ENCODE measurements at regions not wholly inside any gene's neighbourhood (a gene's known extent, or its start where the extent isn't known, plus 50 kb on each side); places are given as distances from the start of the nearest gene placed in this dataset.

- Histone ChIP-seq H3K27me3 (ENCODE audit: control insufficient read depth, insufficient read depth, low read length) (no peaks in the 10 kb centered on the region), H3K36me3 (ENCODE audit: control insufficient read depth, insufficient read depth, low read length) (no peaks in the 10 kb centered on the region), H3K4me3 (ENCODE audit: low read depth, low read length) (no peak overlapping the region)
- no peak for TF ChIP-seq CTCF (IDR thresholded peaks at IDR 0.05; ENCODE audit: insufficient read depth, low read length, severe bottlenecking)
- DNase-seq (ENCODE audit: low read depth) (peak; percentile 47), FAIRE-seq (no peak)
These were observed 399.4 kb upstream of the NUDT12 start for GRCh38 chr5:103962023-103962422.

GRCh38 chr5:103953601-103954382 lies 391.2 kb upstream of the NUDT12 start:
- H3K4me3 ChIP-seq (ENCODE audit: low read depth, low read length), result no peak overlapping the region
- no peak for DNase-seq (ENCODE audit: low read depth)
- FAIRE-seq, result no peak
- TF ChIP-seq CTCF (IDR thresholded peaks at IDR 0.05; ENCODE audit: insufficient read depth, low read length, severe bottlenecking), result no peak
- H3K36me3 ChIP-seq (ENCODE audit: control insufficient read depth, insufficient read depth, low read length), result no peaks in the 10 kb centered on the region
- H3K27me3 ChIP-seq (ENCODE audit: control insufficient read depth, insufficient read depth, low read length), result no peaks in the 10 kb centered on the region

GRCh38 chr5:103951776-103952175 lies 389.2 kb upstream of the NUDT12 start:
- no peak for TF ChIP-seq CTCF (IDR thresholded peaks at IDR 0.05; ENCODE audit: insufficient read depth, low read length, severe bottlenecking)
- no peak for FAIRE-seq
- no peak overlapping the region for H3K4me3 ChIP-seq (ENCODE audit: low read depth, low read length)
- H3K27me3 ChIP-seq (ENCODE audit: control insufficient read depth, insufficient read depth, low read length), result no peaks in the 10 kb centered on the region
- H3K36me3 ChIP-seq (ENCODE audit: control insufficient read depth, insufficient read depth, low read length), result no peaks in the 10 kb centered on the region
- DNase-seq (ENCODE audit: low read depth), result no peak

- Histone ChIP-seq H3K4me3 (ENCODE audit: low read depth, low read length) (no peak overlapping the region), H3K36me3 (ENCODE audit: control insufficient read depth, insufficient read depth, low read length) (no peaks in the 10 kb centered on the region), H3K27me3 (ENCODE audit: control insufficient read depth, insufficient read depth, low read length) (no peaks in the 10 kb centered on the region)
- FAIRE-seq (no peak), DNase-seq (ENCODE audit: low read depth) (no peak)
- TF ChIP-seq CTCF (IDR thresholded peaks at IDR 0.05; ENCODE audit: insufficient read depth, low read length, severe bottlenecking), result no peak
These were observed 380.6 kb upstream of the NUDT12 start for GRCh38 chr5:103943230-103943629.

- FAIRE-seq (no peak), DNase-seq (ENCODE audit: low read depth) (no peak)
- no peaks in the 10 kb centered on the region for H3K36me3 ChIP-seq (ENCODE audit: control insufficient read depth, insufficient read depth, low read length)
- H3K27me3 ChIP-seq (ENCODE audit: control insufficient read depth, insufficient read depth, low read length), result no peaks in the 10 kb centered on the region
- no peak overlapping the region for H3K4me3 ChIP-seq (ENCODE audit: low read depth, low read length)
- no peak for TF ChIP-seq CTCF (IDR thresholded peaks at IDR 0.05; ENCODE audit: insufficient read depth, low read length, severe bottlenecking)
These were observed 380.1 kb upstream of the NUDT12 start for GRCh38 chr5:103942587-103943186.
